AG04449 (cell line): ENCODE measurements at regions not wholly inside any gene's neighbourhood (a gene's known extent, or its start where the extent isn't known, plus 50 kb on each side); places are given as distances from the start of the nearest gene placed in this dataset.

ENCODE experiments used
- CTCF ChIA-PET: fragments of 350-600 bp; formaldehyde crosslinking; extraction: SDS; loops from one replicate; lab custom pipeline; 2021; ENCODE audit warnings: antibody characterized with exemption; lab: Yijun Ruan, JAX
- POLR2A ChIA-PET: fragments of 400-600, 350-600 bp; formaldehyde crosslinking; extraction: SDS; loops from one replicate; lab custom pipeline; 2020; ENCODE audit warnings: antibody characterized with exemption, inconsistent platforms; lab: Yijun Ruan, JAX
- DNase-seq: peaks from one replicate; pipeline ENCODE4 v3.0.0-alpha.2; 2010; ENCODE audit warnings: low read depth, low spot score
- H3K4me3 ChIP-seq: 2 replicates; pipeline ENCODE4 v1.5.1; 2011; ENCODE audit warnings: low read depth, mild to moderate bottlenecking, control low read depth, low read length
- CTCF ChIP-seq: IDR thresholded peaks from one replicate; pipeline ENCODE4 v1.5.1; 2011; ENCODE audit warnings: mild to moderate bottlenecking, moderate library complexity, low read length, control low read depth, inconsistent platforms; ENCODE audit not compliant: insufficient read depth; ENCODE audit errors: missing control alignments

- H3K4me3 ChIP-seq = no peak overlapping the region
- POLR2A ChIA-PET = interaction anchor here (1.2 kb wide), 1 partner anchor 15 kb away, joined by 7 read pairs; no protein-coding TSS in a partner anchor
- TF ChIP-seq CTCF = no peak
- CTCF ChIA-PET = interaction anchor here (1.0 to 1.6 kb wide), 2 partner anchors 13 to 47 kb away, joined by 3 to 4 read pairs; no protein-coding TSS in a partner anchor
- peak; percentile 96 for DNase-seq
Measured at GRCh38 chr10:52864201-52865106, 91.9 kb upstream of the MBL2 start.

GRCh38 chr10:52858722-52859121, 86.1 kb upstream of the MBL2 start:
- DNase-seq = no peak
- TF ChIP-seq CTCF = no peak
- CTCF ChIA-PET = no interaction called here
- H3K4me3 ChIP-seq = no peak overlapping the region
- POLR2A ChIA-PET = no interaction called here

GRCh38 chr10:52855546-52856325, 83.2 kb upstream of the MBL2 start:
- TF ChIP-seq CTCF = no peak
- DNase-seq = no peak
- ChIA-PET CTCF (no interaction called here), POLR2A (no interaction called here)
- H3K4me3 ChIP-seq = no peak overlapping the region

GRCh38 chr10:52853704-52854103, 81.1 kb upstream of the MBL2 start:
- DNase-seq = no peak
- ChIA-PET CTCF (no interaction called here), POLR2A (no interaction called here)
- no peak overlapping the region for H3K4me3 ChIP-seq
- TF ChIP-seq CTCF = no peak

GRCh38 chr10:52836816-52837215, 64.2 kb upstream of the MBL2 start:
- no peak for DNase-seq
- TF ChIP-seq CTCF = no peak
- CTCF ChIA-PET = no interaction called here
- POLR2A ChIA-PET = no interaction called here
- no peak overlapping the region for H3K4me3 ChIP-seq
